ENCODE measurements at regions not wholly inside any gene's neighbourhood (a gene's known extent, or its start where the extent isn't known, plus 50 kb on each side); places are given as distances from the start of the nearest gene placed in this dataset.

DNA sequence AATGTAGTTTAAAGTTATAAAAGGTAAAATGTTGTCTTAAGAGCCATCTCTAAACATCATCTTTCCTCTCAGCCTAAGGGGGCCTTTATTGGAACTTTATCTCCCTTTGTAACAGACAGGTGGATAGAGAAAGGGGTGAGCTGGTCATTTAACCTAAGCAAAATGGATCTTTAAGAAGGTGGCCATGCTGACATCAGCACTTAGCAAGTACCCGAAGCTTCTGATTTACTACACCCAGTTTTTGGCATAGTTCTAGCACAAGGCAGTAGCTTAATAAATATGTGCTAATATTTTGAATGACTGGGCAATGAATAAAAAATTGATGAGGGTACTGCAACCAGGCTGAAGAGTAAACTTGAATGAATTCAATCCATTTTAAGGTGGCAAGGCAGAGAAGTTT lies 172.7 kb downstream of the GABRG1 start:
- TF ChIP-seq EP300 (IDR thresholded peaks at IDR 0.05; ENCODE audit: low read depth), result no peak
- TF ChIP-seq, protein P1, sequence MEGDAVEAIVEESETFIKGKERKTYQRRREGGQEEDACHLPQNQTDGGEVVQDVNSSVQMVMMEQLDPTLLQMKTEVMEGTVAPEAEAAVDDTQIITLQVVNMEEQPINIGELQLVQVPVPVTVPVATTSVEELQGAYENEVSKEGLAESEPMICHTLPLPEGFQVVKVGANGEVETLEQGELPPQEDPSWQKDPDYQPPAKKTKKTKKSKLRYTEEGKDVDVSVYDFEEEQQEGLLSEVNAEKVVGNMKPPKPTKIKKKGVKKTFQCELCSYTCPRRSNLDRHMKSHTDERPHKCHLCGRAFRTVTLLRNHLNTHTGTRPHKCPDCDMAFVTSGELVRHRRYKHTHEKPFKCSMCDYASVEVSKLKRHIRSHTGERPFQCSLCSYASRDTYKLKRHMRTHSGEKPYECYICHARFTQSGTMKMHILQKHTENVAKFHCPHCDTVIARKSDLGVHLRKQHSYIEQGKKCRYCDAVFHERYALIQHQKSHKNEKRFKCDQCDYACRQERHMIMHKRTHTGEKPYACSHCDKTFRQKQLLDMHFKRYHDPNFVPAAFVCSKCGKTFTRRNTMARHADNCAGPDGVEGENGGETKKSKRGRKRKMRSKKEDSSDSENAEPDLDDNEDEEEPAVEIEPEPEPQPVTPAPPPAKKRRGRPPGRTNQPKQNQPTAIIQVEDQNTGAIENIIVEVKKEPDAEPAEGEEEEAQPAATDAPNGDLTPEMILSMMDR (IDR thresholded peaks at IDR 0.05), result no peak
- TF ChIP-seq POLR2AphosphoS5 (IDR thresholded peaks at IDR 0.05), result no peak
- no peak for TF ChIP-seq POLR2A (IDR thresholded peaks at IDR 0.05)
